ENCODE measurements at regions not wholly inside any gene's neighbourhood (a gene's known extent, or its start where the extent isn't known, plus 50 kb on each side); places are given as distances from the start of the nearest gene placed in this dataset.
A peak's percentile ranks its signal among the peaks of the same experiment; 100 is the strongest.
"Not testable (repeated sequence)": the region's sequence is repeated elsewhere in the genome, so short reads cannot be mapped to it uniquely, and the experiment has no call there.

GRCh38 chr1:70672442-70672888, 261.4 kb downstream of the CTH start:
- DNase-seq: peak; percentile 89

GRCh38 chr1:70674941-70675685, 264.0 kb downstream of the CTH start:
- no peak for DNase-seq

GRCh38 chr1:70675737-70676156, 264.7 kb downstream of the CTH start:
- DNase-seq: no peak

- no peak for DNase-seq
Measured at GRCh38 chr1:70685300-70686286, 274.5 kb downstream of the CTH start.

GRCh38 chr1:70688580-70688979, 277.5 kb downstream of the CTH start:
- no peak for DNase-seq

GRCh38 chr1:70706381-70707037, 295.4 kb downstream of the CTH start:
- DNase-seq: no peak

- no peak for DNase-seq
Measured at GRCh38 chr1:70707214-70707613, 296.1 kb downstream of the CTH start.

- DNase-seq: no peak
Measured at GRCh38 chr1:70714149-70714548, 303.1 kb downstream of the CTH start.

- DNase-seq: no peak
Measured at GRCh38 chr1:70717211-70717610, 306.1 kb downstream of the CTH start.

- DNase-seq: no peak
Measured at GRCh38 chr1:70717656-70718055, 306.6 kb downstream of the CTH start.

GRCh38 chr1:70718086-70718630, 307.1 kb downstream of the CTH start:
- no peak for DNase-seq

GRCh38 chr1:70719154-70719553, 308.1 kb downstream of the CTH start:
- DNase-seq: no peak

- DNase-seq: no peak
Measured at GRCh38 chr1:70720109-70720508, 309.0 kb downstream of the CTH start.

- no peak for DNase-seq
Measured at GRCh38 chr1:70720521-70720920, 309.5 kb downstream of the CTH start.

- no peak for DNase-seq
Measured at GRCh38 chr1:70727886-70728489, 316.9 kb downstream of the CTH start.

- DNase-seq: not testable (repeated sequence)
Measured at GRCh38 chr1:70736518-70736917, 311.1 kb downstream of the PTGER3 start.

- DNase-seq: no peak
Measured at GRCh38 chr1:70737125-70737524, 310.5 kb downstream of the PTGER3 start.

- no peak for DNase-seq
Measured at GRCh38 chr1:70738624-70739023, 309.0 kb downstream of the PTGER3 start.

- DNase-seq: no peak
Measured at GRCh38 chr1:70745199-70745598, 302.4 kb downstream of the PTGER3 start.

- DNase-seq: not testable (repeated sequence)
Measured at GRCh38 chr1:70746062-70746461, 301.6 kb downstream of the PTGER3 start.

GRCh38 chr1:70747123-70747522, 300.5 kb downstream of the PTGER3 start:
- DNase-seq: not testable (repeated sequence)
